ENCODE measurements at regions not wholly inside any gene's neighbourhood (a gene's known extent, or its start where the extent isn't known, plus 50 kb on each side); places are given as distances from the start of the nearest gene placed in this dataset.
"Not testable (repeated sequence)": the region's sequence is repeated elsewhere in the genome, so short reads cannot be mapped to it uniquely, and the experiment has no call there.

- FAIRE-seq = no peak
Measured at GRCh38 chr9:20238921-20239320, 383.4 kb downstream of the MLLT3 start.

GRCh38 chr9:20237686-20238085, 384.6 kb downstream of the MLLT3 start:
- no peak for FAIRE-seq

- no peak for FAIRE-seq
Measured at GRCh38 chr9:20236676-20237075, 385.6 kb downstream of the MLLT3 start.

- FAIRE-seq = not testable (repeated sequence)
Measured at GRCh38 chr9:20235206-20235605, 387.1 kb downstream of the MLLT3 start.

GRCh38 chr9:20228096-20228495, 394.2 kb downstream of the MLLT3 start:
- no peak for FAIRE-seq

GRCh38 chr9:20227166-20227874, 395.0 kb downstream of the MLLT3 start:
- no peak for FAIRE-seq

- no peak for FAIRE-seq
Measured at GRCh38 chr9:20226345-20226744, 396.0 kb downstream of the MLLT3 start.

GRCh38 chr9:20225826-20226225, 396.5 kb downstream of the MLLT3 start:
- no peak for FAIRE-seq

GRCh38 chr9:20224756-20225155, 397.5 kb downstream of the MLLT3 start:
- no peak for FAIRE-seq

- FAIRE-seq = no peak
Measured at GRCh38 chr9:20220286-20220685, 402.0 kb downstream of the MLLT3 start.

- FAIRE-seq = no peak
Measured at GRCh38 chr9:20219437-20219836, 402.9 kb downstream of the MLLT3 start.

- FAIRE-seq = no peak
Measured at GRCh38 chr9:20217596-20217995, 404.7 kb downstream of the MLLT3 start.

- no peak for FAIRE-seq
Measured at GRCh38 chr9:20216438-20216837, 405.9 kb downstream of the MLLT3 start.

GRCh38 chr9:20215552-20215951, 406.7 kb downstream of the MLLT3 start:
- FAIRE-seq = no peak

- no peak for FAIRE-seq
Measured at GRCh38 chr9:20212806-20213205, 409.5 kb downstream of the MLLT3 start.

GRCh38 chr9:20209391-20210340, 412.6 kb downstream of the MLLT3 start:
- no peak for FAIRE-seq

- FAIRE-seq = no peak
Measured at GRCh38 chr9:20208961-20209371, 413.3 kb downstream of the MLLT3 start.

GRCh38 chr9:20208226-20208625, 414.1 kb downstream of the MLLT3 start:
- no peak for FAIRE-seq

- FAIRE-seq = no peak
Measured at GRCh38 chr9:20207176-20207575, 415.1 kb downstream of the MLLT3 start.

GRCh38 chr9:20205821-20206220, 416.5 kb downstream of the MLLT3 start:
- FAIRE-seq = no peak

- no peak for FAIRE-seq
Measured at GRCh38 chr9:20200991-20201431, 412.2 kb upstream of the SLC24A2 start.

GRCh38 chr9:20200581-20200980, 411.7 kb upstream of the SLC24A2 start:
- FAIRE-seq = no peak

- FAIRE-seq = no peak
Measured at GRCh38 chr9:20199111-20199510, 410.3 kb upstream of the SLC24A2 start.
